SK-N-MC (cell line): ENCODE measurements at regions not wholly inside any gene's neighbourhood (a gene's known extent, or its start where the extent isn't known, plus 50 kb on each side); places are given as distances from the start of the nearest gene placed in this dataset.

Experiments used
- EZH2 ChIP-seq: fragments of 200-600 bp; sonication (generic); IDR thresholded peaks from one replicate; pipeline ENCODE4 v1.6.1; 2017; ENCODE audit warnings: antibody characterized with exemption
- POLR2AphosphoS5 ChIP-seq: IDR thresholded peaks from 2 replicates; pipeline ENCODE4 v1.6.1; 2012; ENCODE audit warnings: mild to moderate bottlenecking, low read depth, low read length, borderline replicate concordance

DNA sequence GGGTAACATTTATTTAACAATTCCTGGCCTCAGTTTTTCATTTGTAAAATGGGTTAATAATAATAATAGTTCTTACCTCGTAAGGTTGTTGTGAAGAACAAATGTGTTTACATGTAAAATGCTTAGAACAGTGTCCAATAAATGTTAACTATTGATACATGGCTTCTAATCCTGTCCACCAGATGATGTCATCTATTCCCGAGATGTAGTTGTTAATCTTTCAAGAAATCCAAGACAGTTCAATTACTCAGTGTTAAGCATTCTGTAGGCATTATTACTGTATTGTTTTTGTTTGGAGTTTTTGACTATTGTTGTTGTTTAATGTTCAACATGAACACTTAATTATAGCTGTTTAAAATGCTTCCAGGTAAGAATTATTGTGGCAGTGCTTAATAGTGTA is 131.0 kb upstream of the FNDC3A start:
- TF ChIP-seq EZH2 (no peak), POLR2AphosphoS5 (no peak)
